ENCODE measurements at regions not wholly inside any gene's neighbourhood (a gene's known extent, or its start where the extent isn't known, plus 50 kb on each side); places are given as distances from the start of the nearest gene placed in this dataset.

- no peak for DNase-seq (ENCODE audit: low spot score)
Measured at GRCh38 chr7:130996205-130996832, 262.3 kb upstream of the KLF14 start.

DNA sequence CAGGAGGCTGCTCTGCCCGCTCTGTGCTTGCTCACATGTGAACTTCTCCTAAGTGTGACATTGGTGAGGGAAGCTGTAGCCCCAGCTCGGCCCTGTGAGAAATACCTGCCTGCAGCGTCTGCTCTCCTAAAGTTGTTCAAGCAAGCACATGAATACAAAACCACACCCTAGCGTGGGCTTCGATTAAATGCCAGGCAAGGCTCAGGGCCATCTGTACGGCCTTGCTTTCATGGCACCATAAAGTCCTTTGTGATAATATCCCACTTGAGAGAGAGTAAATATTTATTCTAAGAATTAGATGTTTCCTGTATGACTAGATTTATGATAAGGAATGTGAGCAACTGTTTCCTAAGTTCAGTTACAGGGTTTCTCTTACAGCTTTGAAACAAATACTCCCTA lies 262.8 kb upstream of the KLF14 start:
- DNase-seq (ENCODE audit: low spot score), result no peak

GRCh38 chr7:130998993-130999602 lies 265.1 kb upstream of the KLF14 start:
- DNase-seq (ENCODE audit: low spot score), result no peak

GRCh38 chr7:130999926-131000325 lies 265.9 kb upstream of the KLF14 start:
- no peak for DNase-seq (ENCODE audit: low spot score)

- no peak for DNase-seq (ENCODE audit: low spot score)
Measured at GRCh38 chr7:131000389-131000788, 266.4 kb upstream of the KLF14 start.

DNA sequence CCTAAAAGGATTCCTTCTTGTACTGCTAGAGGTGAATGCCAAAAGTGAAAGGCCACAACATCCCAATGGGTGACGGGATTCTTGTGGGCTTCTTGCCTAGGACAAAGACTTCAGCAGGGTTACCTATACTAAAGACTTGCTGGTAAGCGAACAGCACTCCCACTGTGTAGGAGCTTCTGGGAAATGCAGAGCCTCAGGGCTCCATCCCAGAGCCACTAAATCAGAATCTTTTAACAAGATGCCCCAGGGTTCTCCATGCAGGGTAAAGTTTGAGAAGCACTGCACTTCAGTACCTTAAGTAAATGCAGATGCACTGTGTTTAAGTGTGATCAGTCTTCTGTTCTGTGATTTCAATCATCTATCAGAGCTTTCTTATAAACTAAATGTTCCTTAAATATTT lies 266.9 kb upstream of the KLF14 start:
- no peak for DNase-seq (ENCODE audit: low spot score)

DNA sequence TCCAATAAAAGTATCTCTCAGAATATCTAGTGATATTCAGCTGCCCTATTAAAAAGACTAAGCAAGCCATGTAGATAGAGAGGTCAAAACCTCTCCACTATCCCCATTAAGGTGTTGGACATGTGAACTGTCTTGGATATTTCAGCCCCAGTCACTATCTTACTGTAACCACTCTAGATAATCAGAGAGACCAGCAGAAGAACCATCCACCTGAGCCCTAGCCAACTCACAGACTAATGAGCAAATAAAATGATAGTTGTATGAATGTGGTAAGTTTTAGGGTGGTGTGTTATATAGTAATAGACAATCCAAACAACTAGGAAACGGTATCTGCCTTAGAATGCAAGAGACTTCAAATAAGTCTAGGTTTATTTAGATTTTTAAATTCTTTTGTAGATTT lies 268.6 kb upstream of the KLF14 start:
- no peak for DNase-seq (ENCODE audit: low spot score)

- DNase-seq (ENCODE audit: low spot score), result no peak
Measured at GRCh38 chr7:131003634-131004033, 269.6 kb upstream of the KLF14 start.

GRCh38 chr7:131004371-131004770 lies 270.4 kb upstream of the KLF14 start:
- no peak for DNase-seq (ENCODE audit: low spot score)

DNA sequence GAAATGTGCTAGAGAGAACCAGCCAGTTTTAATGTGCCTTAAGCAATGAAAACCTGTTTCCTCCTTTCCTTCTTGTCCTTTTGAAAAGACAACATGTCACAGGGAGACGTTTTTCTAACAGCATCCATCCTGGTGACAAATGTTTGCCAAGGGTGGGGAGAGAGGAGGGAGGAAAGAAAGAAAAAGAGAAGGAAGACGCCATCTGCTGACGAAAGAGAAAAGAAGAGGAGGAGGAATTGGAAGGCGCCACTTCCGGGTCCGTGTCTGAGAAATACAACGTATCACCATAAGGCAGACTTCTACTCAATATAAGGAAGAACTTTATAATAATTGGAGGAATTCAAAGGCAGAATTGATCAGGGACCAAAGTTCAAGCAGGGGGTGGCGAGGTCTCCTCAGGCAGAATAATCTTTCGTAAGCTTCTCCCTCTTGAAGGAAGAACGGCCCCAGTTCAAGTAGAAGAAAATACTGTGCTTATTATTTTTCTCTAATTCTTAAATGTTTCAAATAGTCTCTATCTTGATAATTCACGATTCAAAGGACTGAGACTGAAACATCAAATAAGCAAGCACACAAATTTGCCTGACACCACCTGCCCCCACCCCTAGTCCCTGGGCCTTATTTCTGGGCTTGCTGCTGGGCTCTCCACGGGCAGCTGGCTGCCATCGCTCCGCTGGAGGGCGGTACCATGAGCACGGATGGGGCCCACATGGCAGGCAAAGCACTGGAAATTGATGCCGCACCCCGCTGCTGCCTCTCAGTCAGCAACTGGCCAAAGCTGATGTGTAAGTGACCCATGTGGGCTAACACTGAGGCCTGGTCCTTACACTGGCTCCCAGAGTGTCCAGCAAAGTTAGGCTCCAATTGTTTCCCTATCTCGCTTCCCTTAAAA lies 273.7 kb upstream of the KLF14 start:
- peak; percentile 78 for DNase-seq (ENCODE audit: low spot score)

- DNase-seq (ENCODE audit: low spot score), result no peak
Measured at GRCh38 chr7:131008840-131009711, 275.1 kb upstream of the KLF14 start.

GRCh38 chr7:131010029-131010716 lies 276.2 kb upstream of the KLF14 start:
- DNase-seq (ENCODE audit: low spot score), result no peak

DNA sequence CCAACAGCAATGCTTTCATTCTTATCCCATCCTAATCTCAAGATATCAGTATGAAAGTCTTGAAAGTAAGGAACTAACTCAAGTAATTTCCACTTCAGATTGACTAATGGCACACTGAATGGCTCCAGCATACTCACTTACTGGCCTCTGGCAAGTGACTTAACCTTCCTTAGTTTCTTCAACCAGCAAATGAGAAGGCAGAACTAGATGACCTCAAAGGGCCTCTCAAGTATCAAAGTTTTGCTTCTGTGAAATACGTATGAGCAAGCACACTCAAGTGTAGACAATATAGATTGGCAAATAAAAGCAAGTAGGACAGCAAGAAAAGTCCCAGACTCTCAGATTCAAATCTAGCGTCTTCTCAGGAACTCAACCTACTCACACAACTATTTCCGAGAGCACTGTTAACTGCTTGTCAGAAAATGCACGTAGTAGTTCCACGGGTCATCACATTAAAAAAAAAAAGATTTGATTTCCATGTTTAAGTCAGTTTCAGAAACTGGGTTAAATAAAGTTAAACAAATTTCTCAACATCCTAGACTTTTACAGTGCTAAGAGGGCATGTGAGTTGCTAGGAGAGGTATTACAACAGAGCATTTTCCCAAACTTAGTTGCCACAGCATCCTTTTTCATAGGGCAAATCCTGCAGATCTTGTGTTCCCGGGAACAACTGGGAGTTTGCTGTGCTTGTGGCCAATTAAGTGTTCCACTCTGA lies 276.9 kb upstream of the KLF14 start:
- DNase-seq (ENCODE audit: low spot score), result no peak

DNA sequence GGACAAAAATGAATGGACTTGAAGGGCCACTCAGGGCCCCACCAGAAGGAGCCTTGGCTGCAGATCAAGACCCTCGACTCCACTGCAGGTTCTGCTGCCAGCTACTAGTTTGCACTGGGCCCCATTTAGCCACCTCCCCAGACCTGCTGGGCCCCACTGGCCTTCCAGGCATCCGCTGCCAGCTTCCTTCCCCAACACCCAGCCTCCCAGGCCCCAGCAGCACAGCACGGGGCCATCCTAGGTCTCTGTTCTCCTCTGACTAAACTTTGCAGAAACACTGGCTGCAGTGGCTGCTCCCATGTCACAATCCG lies 277.4 kb upstream of the KLF14 start:
- DNase-seq (ENCODE audit: low spot score), result peak; percentile 69

- DNase-seq (ENCODE audit: low spot score), result no peak
Measured at GRCh38 chr7:131011976-131012375, 278.0 kb upstream of the KLF14 start.

DNA sequence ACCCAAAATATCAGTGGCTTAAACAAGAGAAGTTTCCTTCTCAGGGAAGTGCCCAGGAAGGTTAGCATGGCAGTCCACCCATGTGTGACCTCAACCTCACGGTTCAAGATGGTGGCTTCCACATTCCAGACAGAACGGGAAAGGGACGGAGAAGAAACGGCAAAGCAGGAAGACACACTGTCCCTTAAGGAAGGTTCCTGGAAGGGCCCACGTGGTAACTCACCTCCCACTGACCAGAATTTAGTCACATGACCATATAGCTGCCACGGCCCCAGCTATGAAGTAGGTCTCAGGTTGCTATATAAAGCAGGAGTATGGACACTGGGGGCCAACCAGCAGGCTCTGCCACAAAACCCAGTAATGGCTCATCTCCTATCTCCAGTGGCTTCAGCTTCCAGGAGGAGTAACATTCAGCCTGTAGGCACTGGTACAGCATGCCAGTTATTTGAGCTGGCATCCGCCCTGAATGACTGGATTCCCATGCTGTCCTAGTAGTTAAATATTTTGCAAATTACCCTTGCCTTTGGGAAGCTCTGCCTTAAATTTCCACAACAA lies 278.5 kb upstream of the KLF14 start:
- no peak for DNase-seq (ENCODE audit: low spot score)

DNA sequence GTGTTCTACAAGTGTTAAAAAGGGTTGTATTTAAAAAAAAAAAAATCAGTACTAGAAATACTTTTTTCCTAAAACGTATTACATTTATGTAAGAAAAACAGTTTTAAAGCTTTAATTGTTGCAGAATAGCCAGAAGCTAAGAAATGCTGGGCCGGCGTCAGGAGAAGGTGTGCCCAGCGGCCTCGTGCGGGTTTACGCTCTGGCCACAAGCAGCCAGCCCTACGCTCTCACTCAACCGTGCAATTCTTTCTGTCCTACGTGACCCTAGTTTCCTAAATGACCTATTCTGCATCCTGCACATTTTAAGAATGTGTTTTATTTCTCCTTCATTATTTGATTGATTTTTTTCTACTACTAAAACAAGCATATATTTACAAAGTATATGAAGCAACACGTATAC lies 279.7 kb upstream of the KLF14 start:
- no peak for DNase-seq (ENCODE audit: low spot score)

DNA sequence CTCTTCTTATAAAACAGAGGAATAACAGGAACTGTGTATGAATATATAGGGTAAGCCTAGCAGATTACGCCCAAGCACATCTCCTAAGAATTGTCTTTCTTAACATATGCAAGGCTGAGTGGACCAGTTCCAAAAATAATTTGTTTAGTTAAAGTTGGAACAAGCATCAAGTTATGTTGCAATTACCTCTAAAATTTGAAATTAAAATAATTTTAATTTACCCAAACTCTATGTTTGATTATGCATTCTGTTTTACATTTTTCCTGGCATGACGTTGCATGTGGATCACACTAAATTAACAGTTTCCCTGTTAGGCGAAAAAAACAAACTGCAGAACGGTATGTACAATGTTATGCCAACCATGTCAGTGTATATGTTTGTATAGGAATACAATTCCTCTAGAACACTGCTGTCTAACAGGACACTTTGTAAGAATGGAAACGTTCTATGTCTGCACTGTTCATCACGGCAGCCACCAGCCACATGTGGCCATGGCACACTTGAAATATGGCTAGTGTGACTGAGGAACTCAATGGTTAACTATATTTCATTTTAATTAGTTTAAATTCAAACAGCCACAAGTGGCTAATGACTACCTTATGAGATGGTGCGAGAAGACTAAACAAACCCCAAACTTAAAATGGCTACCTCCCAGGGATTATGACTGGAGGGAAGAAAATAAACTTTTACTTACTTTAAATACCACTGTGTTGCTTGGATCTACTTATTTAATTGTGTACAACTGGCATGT lies 281.1 kb upstream of the KLF14 start:
- DNase-seq (ENCODE audit: low spot score), result no peak

DNA sequence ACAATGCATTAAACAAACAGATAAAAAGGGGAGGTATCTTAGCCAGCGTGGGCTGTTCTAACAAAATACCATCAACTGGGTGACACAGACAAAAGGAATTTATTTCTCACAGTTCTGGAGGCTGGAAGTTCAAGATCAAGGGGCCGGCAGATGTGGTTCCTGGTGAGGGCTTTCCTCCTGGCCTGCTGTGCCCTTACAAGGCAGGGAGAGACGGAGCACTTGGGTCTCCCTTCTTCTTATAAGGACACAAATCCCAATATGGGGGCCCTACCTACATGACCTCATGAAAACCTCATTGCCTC lies 281.6 kb upstream of the KLF14 start:
- no peak for DNase-seq (ENCODE audit: low spot score)

- DNase-seq (ENCODE audit: low spot score), result no peak
Measured at GRCh38 chr7:131016230-131016629, 282.2 kb upstream of the KLF14 start.

Measured in putamen (tissue), 1 donor.